CD14-positive monocyte (primary cell): ENCODE measurements at regions not wholly inside any gene's neighbourhood (a gene's known extent, or its start where the extent isn't known, plus 50 kb on each side); places are given as distances from the start of the nearest gene placed in this dataset.

Experiments used
- DNase-seq, 3 donors: peaks; one replicate each; pipeline ENCODE4 v3.0.0-alpha.2; 2011 to 2022
- H2AFZ ChIP-seq: 2 replicates; pipeline ENCODE4 v1.6.0; 2012; ENCODE audit warnings: mild to moderate bottlenecking, low read depth, low read length, inconsistent platforms; ENCODE audit not compliant: insufficient read depth, poor library complexity, severe bottlenecking
- H3K27ac ChIP-seq, 2 donors: 1 replicate in 1 of 2; 2 replicates in 1 of 2; pipeline ENCODE4 v1.5.1; 2012 to 2013; ENCODE audit warnings: low read length in 2 of 2, control low read depth in 1 of 2, inconsistent platforms in 1 of 2, low read depth in 1 of 2, mild to moderate bottlenecking in 1 of 2
- H3K27me3 ChIP-seq, 2 donors: one replicate each; pipeline versions ENCODE4 v1.6.0 to v1.6.1; 2011 to 2013; ENCODE audit warnings: low read length in 2 of 2; ENCODE audit not compliant: control insufficient read depth in 2 of 2, insufficient read depth in 2 of 2
- H3K36me3 ChIP-seq, 2 donors: replicated peaks in 1 of 2; 1 replicate in 1 of 2; 2 replicates in 1 of 2; pipeline versions ENCODE4 v1.5.1 to v1.6.1; 2012 to 2013; ENCODE audit warnings: low read length in 2 of 2, control low read depth in 1 of 2, inconsistent platforms in 1 of 2, mild to moderate bottlenecking in 1 of 2; ENCODE audit not compliant: insufficient read depth in 2 of 2, control insufficient read depth in 1 of 2
- H3K4me1 ChIP-seq, 2 donors: 1 replicate in 1 of 2; 2 replicates in 1 of 2; pipeline versions ENCODE4 v1.5.1 to v1.6.1; 2012 to 2013; ENCODE audit warnings: low read length in 2 of 2, control low read depth in 1 of 2, inconsistent platforms in 1 of 2, mild to moderate bottlenecking in 1 of 2, moderate library complexity in 1 of 2; ENCODE audit not compliant: insufficient read depth in 2 of 2, control insufficient read depth in 1 of 2
- H3K4me2 ChIP-seq: replicated peaks from 2 replicates; pipeline ENCODE3; 2012; ENCODE audit warnings: low read length, moderate library complexity, mild to moderate bottlenecking; ENCODE audit not compliant: poor library complexity, severe bottlenecking; ENCODE audit errors: extremely low read depth
- H3K4me3 ChIP-seq, 3 experiments: fragments of 200-600 bp in 1 of 3; sonication (generic) in 1 of 3; replicated peaks in 1 of 3; 1 replicate in 2 of 3; 2 replicates in 1 of 3; pipeline ENCODE4 v1.5.1; 2011 to 2013; ENCODE audit warnings: low read length in 3 of 3, mild to moderate bottlenecking in 3 of 3, control low read depth in 2 of 3, low read depth in 2 of 3, inconsistent platforms in 1 of 3, moderate library complexity in 1 of 3
- H3K79me2 ChIP-seq: 2 replicates; pipeline ENCODE4 v1.6.0; 2012; ENCODE audit warnings: mild to moderate bottlenecking, control low read depth, inconsistent platforms, low read length, moderate library complexity; ENCODE audit not compliant: insufficient read depth
- H3K9ac ChIP-seq: 2 replicates; pipeline ENCODE4 v1.6.0; 2017; ENCODE audit warnings: low read length, mild to moderate bottlenecking; ENCODE audit not compliant: insufficient read depth, poor library complexity, severe bottlenecking
- H3K9me3 ChIP-seq, 2 donors: replicated peaks in 1 of 2; 1 replicate in 1 of 2; 2 replicates in 1 of 2; pipeline versions ENCODE4 v1.5.1 to v1.6.1; 2012 to 2013; ENCODE audit warnings: low read length in 2 of 2, control low read depth in 1 of 2; ENCODE audit not compliant: control insufficient read depth in 1 of 2, insufficient read depth in 1 of 2
- H4K20me1 ChIP-seq: 2 replicates; pipeline ENCODE4 v1.6.0; 2012; ENCODE audit warnings: mild to moderate bottlenecking, low read length, control low read depth, moderate library complexity; ENCODE audit not compliant: insufficient read depth
- H3K27ac Mint-ChIP-seq, 7 donors: one replicate each; pipeline ENCODE4 v1.8.0; 2020; ENCODE audit warnings: mild to moderate bottlenecking in 7 of 7, mixed read lengths in 7 of 7, moderate library complexity in 6 of 7, inconsistent platforms in 2 of 7
- H3K27me3 Mint-ChIP-seq, 3 donors: one replicate each; pipeline ENCODE4 v1.8.0; 2021 to 2022; ENCODE audit warnings: low read depth in 3 of 3, mild to moderate bottlenecking in 3 of 3, mixed read lengths in 3 of 3, moderate library complexity in 3 of 3, inconsistent platforms in 1 of 3
- H3K36me3 Mint-ChIP-seq, 2 donors: one replicate each; pipeline ENCODE4 v1.8.0; 2020; ENCODE audit warnings: mixed read lengths in 2 of 2, inconsistent platforms in 1 of 2, mild to moderate bottlenecking in 1 of 2
- H3K4me1 Mint-ChIP-seq: one replicate; pipeline ENCODE4 v1.8.0; 2020; ENCODE audit warnings: mild to moderate bottlenecking, mixed read lengths
- H3K4me3 Mint-ChIP-seq, 2 donors: one replicate each; pipeline ENCODE4 v1.8.0; 2020; ENCODE audit warnings: mild to moderate bottlenecking in 2 of 2, mixed read lengths in 2 of 2, moderate library complexity in 1 of 2
- H3K9me3 Mint-ChIP-seq, 7 donors: one replicate each; pipeline ENCODE4 v1.8.0; 2020 to 2022; ENCODE audit warnings: mixed read lengths in 7 of 7, mild to moderate bottlenecking in 6 of 7, moderate library complexity in 6 of 7, inconsistent platforms in 2 of 7
- CTCF ChIP-seq: fragments of 200-600 bp; IDR thresholded peaks from one replicate; pipeline ENCODE4 v1.8.0; 2022; ENCODE audit warnings: antibody characterized with exemption, mild to moderate bottlenecking
- WGBS: methylation state at CpG from one replicate; pipeline ENCODE4 v1.1.5; 2013; ENCODE audit warnings: missing lambda C conversion rate; ENCODE audit not compliant: insufficient coverage; 5-methylcytosine and 5-hydroxymethylcytosine counted together
- intact Hi-C, 2 donors: fragments of 100-400 bp; cut with micrococcal nuclease; formaldehyde crosslinking; loops; one replicate each; pipeline versions ENCODE4 v1.15.0 to v1.15.1; 2023

DNA sequence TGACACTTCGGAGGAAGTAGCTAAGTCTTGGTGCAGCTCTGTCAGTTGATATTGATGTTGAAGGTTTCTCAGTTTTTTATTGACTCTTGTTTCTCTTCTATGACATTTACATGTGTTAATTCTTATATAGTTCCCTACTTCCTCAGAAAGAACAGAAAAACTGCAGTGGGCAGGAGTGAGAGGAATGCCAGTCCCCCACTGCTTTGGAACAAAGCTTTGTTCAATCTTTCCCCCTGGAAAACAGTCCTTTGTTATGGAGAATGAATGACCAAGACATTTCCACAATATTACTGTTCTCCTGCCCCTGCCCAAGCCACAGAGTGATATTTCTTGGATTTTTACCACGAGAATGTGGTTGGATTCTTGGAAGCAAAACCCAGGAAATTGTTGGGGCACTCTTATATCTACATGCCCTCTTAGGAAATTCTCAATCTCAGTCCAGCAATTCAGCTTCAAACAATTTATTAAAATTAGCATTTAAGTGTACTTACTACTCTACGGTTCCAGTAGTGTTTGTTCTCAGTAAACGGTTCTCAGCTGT lies 258.0 kb upstream of the KCND2 start:
- H3K79me2 ChIP-seq = no peaks in the 10 kb centered on the region
- no peak overlapping the region for H3K4me2 ChIP-seq
- Mint-ChIP-seq H3K4me3 (no peak overlapping the region), H3K27me3 (no peaks in the 10 kb centered on the region), H3K27ac (no peak overlapping the region), H3K4me1 (no peaks in the 10 kb centered on the region), H3K36me3 (no peaks in the 10 kb centered on the region), H3K9me3 (peaks cover 0 to 9% (median 2%) of the 10 kb centered on the region in 7 donors)
- no peaks in the 10 kb centered on the region for H4K20me1 ChIP-seq
- H3K9me3 ChIP-seq = no peaks in the 10 kb centered on the region
- no peaks in the 10 kb centered on the region for H3K4me1 ChIP-seq
- H3K27ac ChIP-seq = no peak overlapping the region
- H3K27me3 ChIP-seq = no peaks in the 10 kb centered on the region
- H3K4me3 ChIP-seq = no peak overlapping the region
- intact Hi-C loops = no loop called here
- no peak for DNase-seq
- WGBS = 80% methylated on average over 4 of the region's 4 CpGs
- no peaks in the 10 kb centered on the region for H3K36me3 ChIP-seq
- H3K9ac ChIP-seq = no peak overlapping the region
- no peak for TF ChIP-seq CTCF
- H2AFZ ChIP-seq = no peak overlapping the region

- Mint-ChIP-seq H3K27ac (no peak overlapping the region), H3K4me3 (no peak overlapping the region), H3K9me3 (no peaks in the 10 kb centered on the region), H3K36me3 (no peaks in the 10 kb centered on the region), H3K4me1 (no peaks in the 10 kb centered on the region), H3K27me3 (peaks cover 0 to 1% (median 0%) of the 10 kb centered on the region in 3 donors)
- no peak overlapping the region for H2AFZ ChIP-seq
- no peaks in the 10 kb centered on the region for H3K9me3 ChIP-seq
- no peak overlapping the region for H3K27ac ChIP-seq
- no peak overlapping the region for H3K4me2 ChIP-seq
- no peaks in the 10 kb centered on the region for H4K20me1 ChIP-seq
- no peaks in the 10 kb centered on the region for H3K4me1 ChIP-seq
- no peaks in the 10 kb centered on the region for H3K36me3 ChIP-seq
- no peaks in the 10 kb centered on the region for H3K27me3 ChIP-seq
- H3K79me2 ChIP-seq = no peaks in the 10 kb centered on the region
- no peak overlapping the region for H3K4me3 ChIP-seq
- DNase-seq = no peak
- H3K9ac ChIP-seq = no peak overlapping the region
- intact Hi-C loops = no loop called here
- whole genome bisulfite sequencing = no CpG with 5 or more reads among the region's 1 CpG
- no peak for TF ChIP-seq CTCF
These were observed 251.9 kb upstream of the KCND2 start for GRCh38 chr7:120021085-120021484.
